ENCODE measurements at regions not wholly inside any gene's neighbourhood (a gene's known extent, or its start where the extent isn't known, plus 50 kb on each side); places are given as distances from the start of the nearest gene placed in this dataset.

DNA sequence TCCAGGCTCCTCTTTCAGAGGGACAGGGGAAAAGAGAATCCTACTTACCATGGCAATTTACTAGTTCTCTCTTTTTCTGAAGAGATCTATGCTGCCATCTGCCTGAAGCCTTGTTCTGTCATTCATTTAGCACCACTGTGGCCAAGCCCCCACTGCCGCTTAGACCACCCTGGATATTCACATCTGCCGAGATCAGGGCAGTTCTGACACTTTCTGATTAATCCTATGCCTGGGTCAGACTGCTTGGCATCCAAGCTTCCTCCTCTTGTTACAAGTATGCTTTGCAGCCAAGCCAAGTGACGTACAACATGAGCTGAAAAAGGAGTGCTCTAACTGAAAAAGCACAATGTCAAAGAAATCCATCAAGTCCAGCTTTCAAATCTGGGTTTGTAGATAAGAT is 332.6 kb downstream of the SUCLG1 start:
- TF ChIP-seq, protein P1, sequence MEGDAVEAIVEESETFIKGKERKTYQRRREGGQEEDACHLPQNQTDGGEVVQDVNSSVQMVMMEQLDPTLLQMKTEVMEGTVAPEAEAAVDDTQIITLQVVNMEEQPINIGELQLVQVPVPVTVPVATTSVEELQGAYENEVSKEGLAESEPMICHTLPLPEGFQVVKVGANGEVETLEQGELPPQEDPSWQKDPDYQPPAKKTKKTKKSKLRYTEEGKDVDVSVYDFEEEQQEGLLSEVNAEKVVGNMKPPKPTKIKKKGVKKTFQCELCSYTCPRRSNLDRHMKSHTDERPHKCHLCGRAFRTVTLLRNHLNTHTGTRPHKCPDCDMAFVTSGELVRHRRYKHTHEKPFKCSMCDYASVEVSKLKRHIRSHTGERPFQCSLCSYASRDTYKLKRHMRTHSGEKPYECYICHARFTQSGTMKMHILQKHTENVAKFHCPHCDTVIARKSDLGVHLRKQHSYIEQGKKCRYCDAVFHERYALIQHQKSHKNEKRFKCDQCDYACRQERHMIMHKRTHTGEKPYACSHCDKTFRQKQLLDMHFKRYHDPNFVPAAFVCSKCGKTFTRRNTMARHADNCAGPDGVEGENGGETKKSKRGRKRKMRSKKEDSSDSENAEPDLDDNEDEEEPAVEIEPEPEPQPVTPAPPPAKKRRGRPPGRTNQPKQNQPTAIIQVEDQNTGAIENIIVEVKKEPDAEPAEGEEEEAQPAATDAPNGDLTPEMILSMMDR (IDR thresholded peaks at IDR 0.05; ENCODE audit: low read depth, low read length, poor library complexity, severe bottlenecking), result no peak
- TF ChIP-seq EZH2phosphoT487 (IDR thresholded peaks at IDR 0.05; ENCODE audit: borderline replicate concordance, low read length), result no peak

Data from DOHH2 (cell line).